ENCODE measurements at regions not wholly inside any gene's neighbourhood (a gene's known extent, or its start where the extent isn't known, plus 50 kb on each side); places are given as distances from the start of the nearest gene placed in this dataset.

DNA sequence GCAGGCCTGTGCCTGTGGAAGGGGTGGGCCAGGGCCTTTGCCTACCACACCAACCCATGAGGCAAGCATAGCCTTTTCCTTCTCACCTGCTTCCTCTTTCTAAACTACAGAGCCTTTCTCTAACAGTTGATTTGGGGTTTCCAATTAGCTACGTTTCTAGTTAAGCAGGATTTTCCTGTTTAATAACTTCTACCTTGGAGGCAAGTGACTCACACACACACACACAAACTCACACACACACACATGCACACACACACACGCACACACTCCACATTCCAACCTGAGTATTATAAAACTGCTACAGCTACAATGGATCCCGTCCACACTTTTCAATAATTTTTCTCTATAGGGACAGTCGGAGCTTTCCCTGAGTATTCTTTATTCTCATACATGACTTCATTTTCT is 84.9 kb downstream of the SOX11 start:
- TF ChIP-seq POLR2A (IDR thresholded peaks at IDR 0.05; ENCODE audit: extremely low read depth, insufficient read length): no peak
- TF ChIP-seq, protein P1, sequence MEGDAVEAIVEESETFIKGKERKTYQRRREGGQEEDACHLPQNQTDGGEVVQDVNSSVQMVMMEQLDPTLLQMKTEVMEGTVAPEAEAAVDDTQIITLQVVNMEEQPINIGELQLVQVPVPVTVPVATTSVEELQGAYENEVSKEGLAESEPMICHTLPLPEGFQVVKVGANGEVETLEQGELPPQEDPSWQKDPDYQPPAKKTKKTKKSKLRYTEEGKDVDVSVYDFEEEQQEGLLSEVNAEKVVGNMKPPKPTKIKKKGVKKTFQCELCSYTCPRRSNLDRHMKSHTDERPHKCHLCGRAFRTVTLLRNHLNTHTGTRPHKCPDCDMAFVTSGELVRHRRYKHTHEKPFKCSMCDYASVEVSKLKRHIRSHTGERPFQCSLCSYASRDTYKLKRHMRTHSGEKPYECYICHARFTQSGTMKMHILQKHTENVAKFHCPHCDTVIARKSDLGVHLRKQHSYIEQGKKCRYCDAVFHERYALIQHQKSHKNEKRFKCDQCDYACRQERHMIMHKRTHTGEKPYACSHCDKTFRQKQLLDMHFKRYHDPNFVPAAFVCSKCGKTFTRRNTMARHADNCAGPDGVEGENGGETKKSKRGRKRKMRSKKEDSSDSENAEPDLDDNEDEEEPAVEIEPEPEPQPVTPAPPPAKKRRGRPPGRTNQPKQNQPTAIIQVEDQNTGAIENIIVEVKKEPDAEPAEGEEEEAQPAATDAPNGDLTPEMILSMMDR (IDR thresholded peaks at IDR 0.05; ENCODE audit: low read depth, low read length): no peak
- TF ChIP-seq, protein P2, sequence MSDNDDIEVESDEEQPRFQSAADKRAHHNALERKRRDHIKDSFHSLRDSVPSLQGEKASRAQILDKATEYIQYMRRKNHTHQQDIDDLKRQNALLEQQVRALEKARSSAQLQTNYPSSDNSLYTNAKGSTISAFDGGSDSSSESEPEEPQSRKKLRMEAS (IDR thresholded peaks at IDR 0.05; ENCODE audit: low read depth, low read length): no peak
- TF ChIP-seq MYC (IDR thresholded peaks at IDR 0.05; ENCODE audit: low read depth, low read length): no peak
